ENCODE measurements at regions not wholly inside any gene's neighbourhood (a gene's known extent, or its start where the extent isn't known, plus 50 kb on each side); places are given as distances from the start of the nearest gene placed in this dataset.

- no peak for TF ChIP-seq KDM4A (IDR thresholded peaks at IDR 0.05; ENCODE audit: low read depth, low read length, severe bottlenecking)
- no peak for TF ChIP-seq CBX8 (IDR thresholded peaks at IDR 0.05; ENCODE audit: borderline replicate concordance, low read depth, low read length)
- no peak for TF ChIP-seq SP4 (IDR thresholded peaks at IDR 0.05; ENCODE audit: low read length)
- no peak for TF ChIP-seq CEBPB (IDR thresholded peaks at IDR 0.05; ENCODE audit: low read depth, low read length)
- TF ChIP-seq RAD21 (IDR thresholded peaks at IDR 0.05 in 1 of 2, conservative IDR thresholded peaks at IDR 0.05 in 1 of 2; ENCODE audit: low read depth in 2 of 2, low read length in 2 of 2): no peak
Measured at GRCh38 chr12:126454581-126454980, 1389.3 kb downstream of the AACS start (continued).
